ENCODE measurements at regions not wholly inside any gene's neighbourhood (a gene's known extent, or its start where the extent isn't known, plus 50 kb on each side); places are given as distances from the start of the nearest gene placed in this dataset.

- no peak for DNase-seq (ENCODE audit: low read depth)
These were observed 128.3 kb downstream of the AACS start for GRCh38 chr12:125193376-125194152.

- peak; percentile 89 for DNase-seq (ENCODE audit: low read depth)
These were observed 129.0 kb downstream of the AACS start for GRCh38 chr12:125194163-125194773.

GRCh38 chr12:125194987-125195386 is 129.8 kb downstream of the AACS start:
- no peak for DNase-seq (ENCODE audit: low read depth)

- DNase-seq (ENCODE audit: low read depth) = no peak
These were observed 132.1 kb downstream of the AACS start for GRCh38 chr12:125197326-125197725.

GRCh38 chr12:125198652-125199051 is 133.4 kb downstream of the AACS start:
- DNase-seq (ENCODE audit: low read depth) = no peak

GRCh38 chr12:125201090-125201489 is 135.9 kb downstream of the AACS start:
- no peak for DNase-seq (ENCODE audit: low read depth)

- DNase-seq (ENCODE audit: low read depth) = no peak
These were observed 136.7 kb downstream of the AACS start for GRCh38 chr12:125201940-125202339.

GRCh38 chr12:125202421-125202820 is 137.2 kb downstream of the AACS start:
- no peak for DNase-seq (ENCODE audit: low read depth)

- DNase-seq (ENCODE audit: low read depth) = no peak
These were observed 138.0 kb downstream of the AACS start for GRCh38 chr12:125203145-125203765.

- DNase-seq (ENCODE audit: low read depth) = no peak
These were observed 140.2 kb downstream of the AACS start for GRCh38 chr12:125205386-125205785.

- DNase-seq (ENCODE audit: low read depth) = no peak
These were observed 141.5 kb downstream of the AACS start for GRCh38 chr12:125206711-125207110.

GRCh38 chr12:125208334-125208733 is 143.1 kb downstream of the AACS start:
- no peak for DNase-seq (ENCODE audit: low read depth)

- DNase-seq (ENCODE audit: low read depth) = no peak
These were observed 143.7 kb downstream of the AACS start for GRCh38 chr12:125208942-125209341.

GRCh38 chr12:125210104-125210755 is 145.0 kb downstream of the AACS start:
- DNase-seq (ENCODE audit: low read depth) = no peak

- no peak for DNase-seq (ENCODE audit: low read depth)
These were observed 146.2 kb downstream of the AACS start for GRCh38 chr12:125211464-125211863.

GRCh38 chr12:125214289-125214688 is 149.1 kb downstream of the AACS start:
- DNase-seq (ENCODE audit: low read depth) = no peak

GRCh38 chr12:125216756-125217155 is 151.5 kb downstream of the AACS start:
- no peak for DNase-seq (ENCODE audit: low read depth)

GRCh38 chr12:125217308-125217707 is 152.1 kb downstream of the AACS start:
- no peak for DNase-seq (ENCODE audit: low read depth)

- no peak for DNase-seq (ENCODE audit: low read depth)
These were observed 153.7 kb downstream of the AACS start for GRCh38 chr12:125218952-125219351.

- DNase-seq (ENCODE audit: low read depth) = peak; percentile 28
These were observed 155.4 kb downstream of the AACS start for GRCh38 chr12:125220404-125221273.

GRCh38 chr12:125221602-125222001 is 156.4 kb downstream of the AACS start:
- no peak for DNase-seq (ENCODE audit: low read depth)

- DNase-seq (ENCODE audit: low read depth) = no peak
These were observed 157.6 kb downstream of the AACS start for GRCh38 chr12:125222876-125223275.

All from Daoy (cell line).